HuH-7 (cell line): ENCODE measurements at regions not wholly inside any gene's neighbourhood (a gene's known extent, or its start where the extent isn't known, plus 50 kb on each side); places are given as distances from the start of the nearest gene placed in this dataset.
"Not testable (repeated sequence)": the region's sequence is repeated elsewhere in the genome, so short reads cannot be mapped to it uniquely, and the experiment has no call there.

ENCODE experiments used
- DNase-seq: peaks from one replicate; pipeline ENCODE4 v3.0.0; 2011; ENCODE audit warnings: low spot score

GRCh38 chr13:88424463-88424862 lies 753.3 kb downstream of the SLITRK5 start:
- DNase-seq: no peak

- no peak for DNase-seq
These were observed 755.5 kb downstream of the SLITRK5 start for GRCh38 chr13:88426661-88427060.

- DNase-seq: no peak
These were observed 758.7 kb downstream of the SLITRK5 start for GRCh38 chr13:88429862-88430261.

GRCh38 chr13:88434953-88435352 lies 763.8 kb downstream of the SLITRK5 start:
- no peak for DNase-seq

GRCh38 chr13:88436974-88437373 lies 765.8 kb downstream of the SLITRK5 start:
- no peak for DNase-seq

- DNase-seq: no peak
These were observed 779.3 kb downstream of the SLITRK5 start for GRCh38 chr13:88450515-88450914.

- no peak for DNase-seq
These were observed 785.0 kb downstream of the SLITRK5 start for GRCh38 chr13:88456151-88456550.

- DNase-seq: no peak
These were observed 788.2 kb downstream of the SLITRK5 start for GRCh38 chr13:88459331-88459730.

GRCh38 chr13:88461272-88462009 lies 790.3 kb downstream of the SLITRK5 start:
- DNase-seq: no peak

- no peak for DNase-seq
These were observed 793.7 kb downstream of the SLITRK5 start for GRCh38 chr13:88464851-88465250.

- no peak for DNase-seq
These were observed 801.1 kb downstream of the SLITRK5 start for GRCh38 chr13:88472316-88472715.

GRCh38 chr13:88483202-88483601 lies 812.0 kb downstream of the SLITRK5 start:
- DNase-seq: no peak

- DNase-seq: no peak
These were observed 836.7 kb downstream of the SLITRK5 start for GRCh38 chr13:88507909-88508308.

GRCh38 chr13:88512993-88513392 lies 841.8 kb downstream of the SLITRK5 start:
- DNase-seq: not testable (repeated sequence)

- DNase-seq: no peak
These were observed 855.1 kb downstream of the SLITRK5 start for GRCh38 chr13:88526186-88526852.

- no peak for DNase-seq
These were observed 855.7 kb downstream of the SLITRK5 start for GRCh38 chr13:88526853-88527215.

GRCh38 chr13:88541994-88542393 lies 870.8 kb downstream of the SLITRK5 start:
- DNase-seq: no peak

- no peak for DNase-seq
These were observed 873.7 kb downstream of the SLITRK5 start for GRCh38 chr13:88544836-88545235.

GRCh38 chr13:88552966-88553365 lies 881.8 kb downstream of the SLITRK5 start:
- DNase-seq: no peak

- no peak for DNase-seq
These were observed 894.4 kb downstream of the SLITRK5 start for GRCh38 chr13:88565566-88565965.

GRCh38 chr13:88585861-88586260 lies 914.7 kb downstream of the SLITRK5 start:
- no peak for DNase-seq

- no peak for DNase-seq
These were observed 915.1 kb downstream of the SLITRK5 start for GRCh38 chr13:88586263-88586662.

GRCh38 chr13:88590574-88590973 lies 919.4 kb downstream of the SLITRK5 start:
- no peak for DNase-seq

GRCh38 chr13:88592105-88592504 lies 920.9 kb downstream of the SLITRK5 start:
- no peak for DNase-seq
